SK-N-MC (cell line): ENCODE measurements at regions not wholly inside any gene's neighbourhood (a gene's known extent, or its start where the extent isn't known, plus 50 kb on each side); places are given as distances from the start of the nearest gene placed in this dataset.

Experiments
- EZH2 ChIP-seq: fragments of 200-600 bp; sonication (generic); IDR thresholded peaks from one replicate; pipeline ENCODE4 v1.6.1; 2017; ENCODE audit warnings: antibody characterized with exemption
- POLR2AphosphoS5 ChIP-seq: IDR thresholded peaks from 2 replicates; pipeline ENCODE4 v1.6.1; 2012; ENCODE audit warnings: mild to moderate bottlenecking, low read depth, low read length, borderline replicate concordance

DNA sequence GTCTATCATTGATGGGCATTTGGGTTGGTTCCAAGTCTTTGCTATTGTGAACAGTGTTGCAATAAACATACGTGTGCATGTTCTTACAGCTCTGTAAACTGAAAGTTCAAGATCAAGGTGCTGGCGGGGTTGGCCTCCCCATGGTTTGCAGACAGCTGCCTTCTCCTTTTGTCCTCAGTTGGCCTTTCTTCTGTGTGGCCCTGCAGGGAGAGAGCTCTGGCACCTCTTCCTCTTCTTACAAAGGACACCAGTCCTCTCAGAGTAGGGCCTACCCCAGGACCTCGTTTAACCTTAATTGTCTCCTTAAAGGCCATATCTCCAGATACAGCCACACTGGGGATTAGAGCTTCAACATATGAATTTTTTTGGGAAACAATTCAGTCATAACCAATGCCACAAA lies 462.7 kb downstream of the TCERG1L start:
- TF ChIP-seq POLR2AphosphoS5, result no peak
- TF ChIP-seq EZH2, result no peak
